BE2C (cell line): ENCODE measurements at regions not wholly inside any gene's neighbourhood (a gene's known extent, or its start where the extent isn't known, plus 50 kb on each side); places are given as distances from the start of the nearest gene placed in this dataset.

Experiments
- DNase-seq: peaks from one replicate; pipeline ENCODE4 v3.0.0-alpha.2; 2020
- H3K27me3 ChIP-seq: fragments of 250-450 bp; sonication (Bioruptor Pico); 2 replicates; pipeline ENCODE4 v1.5.1; 2020; ENCODE audit warnings: mild to moderate bottlenecking
- H3K36me3 ChIP-seq: fragments of 250-450 bp; sonication (Bioruptor Pico); 2 replicates; pipeline ENCODE4 v1.5.1; 2020; ENCODE audit warnings: mild to moderate bottlenecking
- H3K4me1 ChIP-seq: fragments of 250-450 bp; sonication (Bioruptor Pico); 2 replicates; pipeline ENCODE4 v1.5.1; 2020
- H3K4me3 ChIP-seq: 2 replicates; pipeline ENCODE4 v1.5.1; 2011; ENCODE audit warnings: low read depth, low read length
- H3K9me3 ChIP-seq: fragments of 250-450 bp; sonication (Bioruptor Pico); 2 replicates; pipeline ENCODE4 v1.5.1; 2020
- CTCF ChIP-seq: IDR thresholded peaks from 2 replicates; pipeline ENCODE4 v1.5.1; 2012; ENCODE audit warnings: mild to moderate bottlenecking, low read depth, low read length

- no peaks in the 10 kb centered on the region for H3K27me3 ChIP-seq
- peaks cover 6% of the 10 kb centered on the region for H3K4me1 ChIP-seq
- H3K36me3 ChIP-seq = no peaks in the 10 kb centered on the region
- no peak overlapping the region for H3K4me3 ChIP-seq
- DNase-seq = no peak
- H3K9me3 ChIP-seq = no peaks in the 10 kb centered on the region
- TF ChIP-seq CTCF = no peak
Measured at GRCh38 chr4:159046683-159047082, 56.2 kb upstream of the RAPGEF2 start.

- TF ChIP-seq CTCF = no peak
- peaks cover 3% of the 10 kb centered on the region for H3K4me1 ChIP-seq
- H3K4me3 ChIP-seq = peak overlapping the region; percentile 58; the same call in 1 of the 2 replicates
- DNase-seq = no peak
- H3K9me3 ChIP-seq = no peaks in the 10 kb centered on the region
- H3K27me3 ChIP-seq = no peaks in the 10 kb centered on the region
- H3K36me3 ChIP-seq = no peaks in the 10 kb centered on the region
Measured at GRCh38 chr4:159047478-159048165, 55.3 kb upstream of the RAPGEF2 start.

- Histone ChIP-seq H3K27me3 (no peaks in the 10 kb centered on the region), H3K9me3 (no peaks in the 10 kb centered on the region), H3K36me3 (no peaks in the 10 kb centered on the region), H3K4me3 (peak overlapping the region; percentile 58), H3K4me1 (no peaks in the 10 kb centered on the region; the same call in none of the 2 replicates)
- peak; percentile 56 for DNase-seq
- no peak for TF ChIP-seq CTCF
Measured at GRCh38 chr4:159048166-159048886, 54.6 kb upstream of the RAPGEF2 start.

- TF ChIP-seq CTCF = no peak
- DNase-seq = no peak
Measured at GRCh38 chr4:159049780-159050375, 53.0 kb upstream of the RAPGEF2 start.

GRCh38 chr4:159051245-159052071 lies 51.4 kb upstream of the RAPGEF2 start:
- H3K4me3 ChIP-seq = no peak overlapping the region
- no peaks in the 10 kb centered on the region for H3K27me3 ChIP-seq
- no peaks in the 10 kb centered on the region for H3K36me3 ChIP-seq
- no peak for TF ChIP-seq CTCF
- no peaks in the 10 kb centered on the region for H3K9me3 ChIP-seq
- H3K4me1 ChIP-seq = no peaks in the 10 kb centered on the region; the same call in none of the 2 replicates
- no peak for DNase-seq

More at GRCh38 chr4:159049780-159050375, 53.0 kb upstream of the RAPGEF2 start:
- Histone ChIP-seq H3K36me3 (no peaks in the 10 kb centered on the region), H3K27me3 (no peaks in the 10 kb centered on the region), H3K4me3 (no peak overlapping the region), H3K4me1 (no peaks in the 10 kb centered on the region; the same call in none of the 2 replicates), H3K9me3 (no peaks in the 10 kb centered on the region)
